UCSD-AML1 (cell line): ENCODE measurements at regions not wholly inside any gene's neighbourhood (a gene's known extent, or its start where the extent isn't known, plus 50 kb on each side); places are given as distances from the start of the nearest gene placed in this dataset.

ENCODE experiments used
- DNase-seq: peaks from one replicate; lab custom pipeline; 2025; ENCODE audit not compliant: unreplicated experiment; lab: John Stamatoyannopoulos, UW

DNA sequence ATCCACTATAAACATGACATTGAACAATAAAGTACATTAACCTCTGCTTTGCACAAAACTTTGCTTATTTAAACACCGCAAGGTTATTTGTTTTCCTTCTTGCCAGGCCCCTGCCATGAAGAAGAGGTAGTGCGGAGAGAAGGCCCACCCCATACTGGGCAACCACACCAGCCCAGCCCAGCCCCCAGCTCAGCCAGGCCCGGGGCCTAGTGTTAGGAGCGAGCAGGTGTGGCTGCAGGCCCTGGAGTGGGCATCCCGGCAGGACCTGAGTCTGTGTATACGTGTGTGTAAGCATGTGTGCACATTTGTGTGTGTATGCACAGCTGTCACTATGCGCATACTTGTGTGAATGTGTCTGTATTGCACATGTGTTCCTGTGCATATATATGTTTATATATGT is 90.4 kb upstream of the MVB12B start:
- DNase-seq: no peak

DNA sequence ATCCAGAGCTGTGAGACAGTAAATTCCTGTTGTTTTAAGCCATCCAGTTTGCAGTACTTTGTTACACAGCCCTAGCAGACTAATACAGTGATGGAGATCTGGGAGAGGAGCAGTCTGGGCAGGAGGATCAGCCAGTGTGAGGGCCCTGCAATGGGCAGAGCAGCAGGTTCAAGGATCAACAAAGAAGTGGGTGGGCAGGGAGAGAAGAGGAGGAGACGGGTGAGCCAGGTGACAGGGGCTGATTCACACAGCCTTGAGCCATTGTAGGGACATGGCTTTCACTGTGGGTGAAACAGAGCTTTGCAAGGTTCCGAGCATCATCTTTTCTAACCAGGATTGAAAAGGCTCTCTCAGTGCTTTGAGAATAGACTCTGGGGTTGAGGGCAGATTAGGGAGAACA is 88.2 kb upstream of the MVB12B start:
- no peak for DNase-seq

- no peak for DNase-seq
Measured at GRCh38 chr9:126239515-126239914, 87.1 kb upstream of the MVB12B start.

- DNase-seq: no peak
Measured at GRCh38 chr9:126240835-126241234, 85.8 kb upstream of the MVB12B start.

DNA sequence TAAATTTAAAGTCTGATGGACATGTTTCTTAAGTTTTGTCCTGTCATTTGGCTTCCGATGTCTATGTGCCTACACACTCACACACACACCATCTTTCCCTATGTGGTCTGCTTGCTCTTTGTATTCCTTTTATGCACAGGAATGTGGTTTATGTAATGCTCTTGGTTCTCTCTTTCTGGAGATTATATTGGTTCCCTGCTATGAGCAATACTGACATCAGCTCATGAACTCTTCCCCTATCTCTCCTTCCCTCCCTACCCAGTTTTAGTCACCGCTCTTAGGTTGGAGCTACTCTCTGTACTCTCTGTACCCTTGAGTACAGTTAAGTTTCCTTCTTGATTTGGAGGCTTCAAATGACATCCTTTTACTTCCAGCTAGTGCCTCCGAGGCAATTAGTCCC is 77.9 kb upstream of the MVB12B start:
- DNase-seq: no peak

- no peak for DNase-seq
Measured at GRCh38 chr9:126261584-126262356, 64.9 kb upstream of the MVB12B start.

GRCh38 chr9:126262738-126263137 is 63.9 kb upstream of the MVB12B start:
- no peak for DNase-seq

DNA sequence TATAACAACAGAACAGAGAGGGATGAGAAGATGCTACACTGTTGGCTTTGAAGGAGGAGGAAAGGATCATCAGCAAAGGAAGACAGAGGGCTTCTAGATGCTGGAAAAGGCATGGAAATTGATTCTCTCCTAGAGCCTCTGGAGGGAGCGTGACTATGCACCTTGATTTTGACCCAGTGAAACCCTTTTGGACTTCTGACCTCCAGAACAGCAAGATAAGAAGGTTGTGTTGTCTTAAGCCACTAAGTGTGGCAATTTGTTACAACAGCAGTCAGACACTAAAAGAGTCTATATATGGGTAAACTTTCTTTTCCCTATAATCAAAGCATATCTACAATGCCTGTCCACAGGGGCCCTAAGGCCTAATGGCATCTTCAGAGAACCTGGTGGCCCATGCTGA is 56.1 kb upstream of the MVB12B start:
- DNase-seq: no peak

DNA sequence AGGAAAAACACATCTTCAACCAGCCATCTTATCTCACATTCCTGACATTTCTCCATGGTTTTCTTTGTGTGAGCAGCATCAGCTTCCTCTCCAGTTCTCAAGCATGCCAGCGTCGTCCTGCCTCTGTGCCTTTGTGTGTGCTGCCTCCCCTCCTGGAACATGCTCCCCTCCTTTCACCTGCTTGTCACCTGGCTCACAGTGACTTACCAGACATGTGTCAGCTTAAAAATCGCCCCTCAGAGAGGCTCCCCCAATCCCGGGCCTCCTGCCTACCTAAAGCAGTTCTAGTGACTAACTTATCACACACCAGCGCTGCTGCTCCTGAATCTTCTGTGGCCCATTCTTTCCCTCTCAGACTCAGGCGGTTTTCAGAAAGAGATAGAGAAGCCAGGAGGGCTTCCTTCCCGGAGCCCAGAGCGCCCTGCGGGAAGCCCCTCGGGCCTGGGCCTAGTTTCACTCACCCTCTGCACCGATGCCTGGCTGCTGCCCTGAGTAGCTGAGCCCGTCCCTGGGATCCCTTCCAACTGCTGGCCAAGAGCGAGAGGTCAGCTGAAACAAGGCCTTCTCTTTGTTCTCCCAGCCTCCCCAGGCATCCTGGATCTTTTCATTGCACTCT is 51.1 kb upstream of the MVB12B start:
- DNase-seq: no peak

DNA sequence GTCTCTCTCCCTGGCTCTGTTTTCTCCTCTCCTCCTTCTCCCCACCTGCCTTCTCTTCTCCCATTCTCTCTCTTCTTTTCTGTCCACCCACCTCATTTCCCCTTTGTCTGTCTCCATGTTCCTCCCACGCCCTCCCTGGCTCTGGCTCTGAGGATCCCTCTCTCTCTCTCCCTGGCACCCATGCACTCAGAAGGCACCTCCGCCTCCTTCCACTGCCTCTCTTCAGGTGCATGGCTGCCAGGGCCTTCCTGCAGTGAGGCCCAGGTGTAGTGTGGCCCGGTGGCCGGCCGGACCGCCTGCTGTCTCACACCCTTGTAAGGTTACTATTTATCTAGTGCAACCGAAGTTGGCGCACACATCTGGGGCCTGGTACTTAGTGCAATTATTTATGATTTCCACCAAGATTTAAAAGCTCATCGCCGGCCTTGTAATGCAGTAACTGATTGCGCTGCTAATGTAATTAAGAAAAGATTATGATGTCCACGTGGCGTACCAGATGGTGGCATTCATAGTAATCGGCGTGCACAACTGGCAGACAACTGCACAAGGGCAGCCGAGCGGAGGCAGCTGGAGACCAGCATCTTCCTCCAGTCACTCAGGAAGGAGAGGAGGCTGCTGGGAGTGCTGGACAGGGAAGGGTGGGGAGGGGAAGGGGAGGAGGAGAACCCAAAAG is 50.4 kb upstream of the MVB12B start:
- DNase-seq: no peak
